ENCODE measurements at regions not wholly inside any gene's neighbourhood (a gene's known extent, or its start where the extent isn't known, plus 50 kb on each side); places are given as distances from the start of the nearest gene placed in this dataset.
"Not testable (repeated sequence)": the region's sequence is repeated elsewhere in the genome, so short reads cannot be mapped to it uniquely, and the experiment has no call there.

- DNase-seq (ENCODE audit: low spot score), result no peak
These were observed 61.9 kb upstream of the LANCL2 start for GRCh38 chr7:55303220-55303619.

DNA sequence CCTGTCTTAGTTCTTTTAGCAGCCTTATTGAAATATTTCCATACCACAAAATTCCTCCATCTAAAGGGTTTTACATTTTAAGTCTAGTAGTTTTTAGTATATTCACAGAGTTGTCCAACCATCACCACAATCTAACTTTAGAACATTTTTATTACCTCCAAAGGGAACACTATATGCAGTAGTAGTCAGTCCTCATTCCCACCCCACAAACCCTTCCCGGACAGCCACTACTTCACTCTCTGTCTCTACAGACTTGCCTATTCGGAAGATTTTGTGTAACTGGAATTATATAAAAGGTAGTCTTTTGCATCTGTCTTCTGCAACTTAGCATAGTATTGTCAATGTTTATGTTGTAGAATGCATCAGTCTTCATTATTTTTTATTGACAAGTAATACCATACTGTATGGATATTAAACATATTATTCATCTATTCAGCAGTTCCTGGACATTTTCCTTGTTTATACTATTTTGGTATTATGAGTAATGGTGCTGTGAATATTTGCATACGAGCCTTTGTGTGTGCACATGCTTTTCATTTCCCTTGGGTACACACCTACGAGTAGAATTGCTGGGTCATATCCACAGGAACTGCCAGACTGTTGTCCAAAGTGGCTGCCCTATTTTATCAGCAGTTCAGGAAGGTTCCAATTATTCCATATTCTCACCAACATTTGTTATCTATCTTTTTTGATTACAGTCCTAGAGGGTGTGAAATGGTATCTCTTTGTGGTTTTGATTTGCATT is 60.9 kb upstream of the LANCL2 start:
- no peak for DNase-seq (ENCODE audit: low spot score)

- DNase-seq (ENCODE audit: low spot score), result no peak
These were observed 60.0 kb upstream of the LANCL2 start for GRCh38 chr7:55305135-55305534.

- DNase-seq (ENCODE audit: low spot score), result no peak
These were observed 58.8 kb upstream of the LANCL2 start for GRCh38 chr7:55306331-55306730.

DNA sequence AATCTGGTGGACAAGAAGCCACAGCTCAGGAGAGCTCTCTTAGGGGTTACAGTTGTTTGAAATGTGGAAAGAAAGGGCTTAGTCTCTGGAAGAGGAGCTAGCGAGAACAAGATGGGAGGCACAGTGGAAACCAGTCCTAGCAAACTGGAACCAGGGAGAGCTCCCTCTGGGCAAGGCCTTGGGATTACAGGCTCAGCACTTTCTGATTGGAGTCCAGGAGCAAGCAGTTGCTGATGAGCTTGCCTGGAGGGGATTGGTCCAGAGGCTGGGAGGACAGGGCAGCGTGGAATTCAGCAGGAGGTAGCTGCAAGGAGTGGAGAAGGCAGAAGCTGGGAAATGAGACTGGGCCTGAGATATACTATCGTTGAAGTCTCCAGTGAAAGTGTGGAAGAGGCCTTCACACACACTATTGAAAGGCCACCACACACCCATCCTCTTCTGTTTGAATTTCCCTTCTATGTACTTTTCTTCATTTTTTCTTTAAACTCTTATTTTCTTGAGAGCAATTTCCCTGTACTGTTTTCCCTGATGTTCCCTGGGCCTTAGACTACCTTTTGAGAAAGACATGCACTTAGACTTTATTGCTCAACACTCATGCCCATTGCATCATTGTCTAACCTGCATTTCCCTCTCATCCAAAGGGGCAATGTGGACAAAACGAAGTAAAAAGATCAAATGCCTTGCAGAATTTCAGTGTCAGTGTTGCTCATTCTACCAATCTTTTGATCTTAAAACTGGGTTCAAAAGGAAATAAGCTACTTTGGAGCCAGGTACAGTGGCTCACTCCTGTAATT is 57.8 kb upstream of the LANCL2 start:
- DNase-seq (ENCODE audit: low spot score), result peak; percentile 16

DNA sequence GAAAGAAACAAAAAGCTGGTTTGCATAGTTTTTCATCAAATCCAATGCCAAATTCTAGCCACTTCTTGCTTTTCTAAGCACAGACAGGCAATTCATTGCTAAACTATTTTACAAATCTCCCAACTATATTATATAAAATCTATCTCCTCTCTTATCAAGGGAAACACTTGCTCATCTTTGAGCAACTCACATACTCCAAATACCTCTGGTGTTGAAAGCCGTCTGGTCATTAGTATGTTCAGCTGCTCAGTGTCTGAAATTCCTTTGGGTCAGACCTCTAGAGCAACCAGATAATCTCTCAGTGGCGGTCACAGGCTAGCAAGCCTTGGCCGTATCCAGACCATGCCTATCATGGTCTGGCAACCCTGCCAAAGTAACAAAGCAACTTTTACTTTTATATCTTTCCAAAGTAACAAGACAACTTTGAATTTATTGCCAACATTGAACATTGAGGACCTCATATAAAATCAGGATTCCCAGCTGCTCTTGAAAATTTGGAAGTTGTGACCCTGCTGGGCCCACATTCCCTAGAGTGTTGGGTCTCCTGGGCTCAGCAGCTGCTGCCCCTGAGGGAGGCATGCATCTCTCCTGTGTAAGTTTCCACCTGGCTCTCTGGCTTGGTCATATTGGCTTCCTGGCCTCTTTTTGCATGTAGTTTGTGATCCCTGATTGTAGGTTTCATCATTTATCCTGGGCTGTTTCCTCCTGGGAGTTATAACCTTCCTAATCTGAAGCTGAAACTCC is 56.8 kb upstream of the LANCL2 start:
- peak; percentile 92 for DNase-seq (ENCODE audit: low spot score)

- DNase-seq (ENCODE audit: low spot score), result peak; percentile 30
These were observed 55.8 kb upstream of the LANCL2 start for GRCh38 chr7:55309040-55309991.

DNA sequence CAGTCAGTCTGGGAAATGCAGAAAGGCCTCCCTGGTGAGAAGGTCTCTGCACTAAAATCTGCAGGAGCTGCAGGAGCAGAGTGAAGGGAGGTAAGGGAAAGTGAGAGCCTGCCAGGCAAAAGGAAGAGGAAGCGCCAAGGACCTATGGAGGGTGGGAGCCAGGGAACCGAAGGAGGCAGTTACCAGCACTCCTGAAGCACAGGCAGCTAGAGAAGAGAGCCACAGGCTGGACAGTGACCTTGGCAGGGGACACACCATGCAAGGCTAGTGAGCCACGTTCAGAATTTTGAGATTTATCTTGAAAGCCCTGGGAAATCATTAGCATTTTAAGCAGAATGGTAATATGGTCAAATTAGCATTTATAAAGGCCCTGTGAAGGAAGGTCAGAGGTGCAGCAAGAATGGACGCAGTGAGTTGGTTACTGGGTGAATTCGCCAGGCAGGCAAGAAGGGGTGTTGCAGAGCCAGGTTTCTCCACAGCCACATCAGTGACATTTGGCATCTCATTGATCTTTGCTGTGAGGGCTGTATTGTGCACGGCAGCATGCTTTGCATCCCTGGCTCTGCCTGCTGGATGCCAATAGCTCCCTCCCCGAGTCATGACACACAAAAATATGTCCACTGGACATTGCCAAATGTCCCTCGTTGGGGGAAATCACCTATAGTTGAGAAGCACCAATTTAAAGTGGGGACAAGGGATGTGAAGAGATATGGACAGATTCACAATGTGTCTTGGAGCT is 54.7 kb upstream of the LANCL2 start:
- no peak for DNase-seq (ENCODE audit: low spot score)

GRCh38 chr7:55311892-55312291 is 53.2 kb upstream of the LANCL2 start:
- not testable (repeated sequence) for DNase-seq (ENCODE audit: low spot score)

GRCh38 chr7:55313671-55314070 is 51.5 kb upstream of the LANCL2 start:
- DNase-seq (ENCODE audit: low spot score), result not testable (repeated sequence)

DNA sequence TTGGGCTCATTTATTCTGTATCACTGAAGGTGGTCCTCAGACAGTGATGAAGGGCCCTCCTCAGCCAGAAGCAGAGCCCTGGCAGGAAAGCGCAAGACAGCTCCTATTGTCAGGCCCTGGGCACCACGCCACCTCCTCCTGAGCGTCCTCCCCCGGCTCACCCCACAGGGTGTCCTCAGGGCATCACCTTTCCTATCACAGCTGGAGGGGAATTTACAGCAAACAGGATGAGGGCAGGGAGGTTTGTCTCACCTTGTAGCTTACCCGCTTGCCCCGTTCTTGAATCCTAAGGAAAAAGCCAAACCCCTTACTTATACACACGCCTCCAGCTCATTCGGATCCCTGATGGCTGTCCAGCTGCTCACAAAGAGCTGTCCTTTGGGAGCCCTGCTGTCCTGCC is 50.2 kb upstream of the LANCL2 start:
- DNase-seq (ENCODE audit: low spot score), result no peak
